ENCODE measurements at regions not wholly inside any gene's neighbourhood (a gene's known extent, or its start where the extent isn't known, plus 50 kb on each side); places are given as distances from the start of the nearest gene placed in this dataset.

GRCh38 chrX:42054256-42054655 lies 130.9 kb upstream of the CASK start:
- TF ChIP-seq, protein P1, sequence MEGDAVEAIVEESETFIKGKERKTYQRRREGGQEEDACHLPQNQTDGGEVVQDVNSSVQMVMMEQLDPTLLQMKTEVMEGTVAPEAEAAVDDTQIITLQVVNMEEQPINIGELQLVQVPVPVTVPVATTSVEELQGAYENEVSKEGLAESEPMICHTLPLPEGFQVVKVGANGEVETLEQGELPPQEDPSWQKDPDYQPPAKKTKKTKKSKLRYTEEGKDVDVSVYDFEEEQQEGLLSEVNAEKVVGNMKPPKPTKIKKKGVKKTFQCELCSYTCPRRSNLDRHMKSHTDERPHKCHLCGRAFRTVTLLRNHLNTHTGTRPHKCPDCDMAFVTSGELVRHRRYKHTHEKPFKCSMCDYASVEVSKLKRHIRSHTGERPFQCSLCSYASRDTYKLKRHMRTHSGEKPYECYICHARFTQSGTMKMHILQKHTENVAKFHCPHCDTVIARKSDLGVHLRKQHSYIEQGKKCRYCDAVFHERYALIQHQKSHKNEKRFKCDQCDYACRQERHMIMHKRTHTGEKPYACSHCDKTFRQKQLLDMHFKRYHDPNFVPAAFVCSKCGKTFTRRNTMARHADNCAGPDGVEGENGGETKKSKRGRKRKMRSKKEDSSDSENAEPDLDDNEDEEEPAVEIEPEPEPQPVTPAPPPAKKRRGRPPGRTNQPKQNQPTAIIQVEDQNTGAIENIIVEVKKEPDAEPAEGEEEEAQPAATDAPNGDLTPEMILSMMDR (IDR thresholded peaks at IDR 0.05): no peak
- TF ChIP-seq POLR2A (IDR thresholded peaks at IDR 0.05): no peak
